GM12872 (cell line): ENCODE measurements at regions not wholly inside any gene's neighbourhood (a gene's known extent, or its start where the extent isn't known, plus 50 kb on each side); places are given as distances from the start of the nearest gene placed in this dataset.

Experiments
- CTCF ChIP-seq: IDR thresholded peaks from 3 replicates; pipeline ENCODE4 v1.5.1; 2011; ENCODE audit warnings: low read depth, mild to moderate bottlenecking, low read length, moderate library complexity; ENCODE audit not compliant: insufficient read depth

- TF ChIP-seq CTCF: no peak
Measured at GRCh38 chr18:27778925-27779324, 398.0 kb downstream of the CDH2 start.

GRCh38 chr18:27778441-27778840 is 398.5 kb downstream of the CDH2 start:
- TF ChIP-seq CTCF: no peak

GRCh38 chr18:27772081-27772480 is 404.8 kb downstream of the CDH2 start:
- no peak for TF ChIP-seq CTCF

GRCh38 chr18:27771571-27771970 is 405.4 kb downstream of the CDH2 start:
- no peak for TF ChIP-seq CTCF

- TF ChIP-seq CTCF: no peak
Measured at GRCh38 chr18:27769152-27769551, 407.8 kb downstream of the CDH2 start.

GRCh38 chr18:27763936-27764335 is 413.0 kb downstream of the CDH2 start:
- TF ChIP-seq CTCF: no peak

GRCh38 chr18:27763341-27763740 is 413.6 kb downstream of the CDH2 start:
- no peak for TF ChIP-seq CTCF

- TF ChIP-seq CTCF: no peak
Measured at GRCh38 chr18:27762054-27762453, 414.9 kb downstream of the CDH2 start.
